ENCODE measurements at regions not wholly inside any gene's neighbourhood (a gene's known extent, or its start where the extent isn't known, plus 50 kb on each side); places are given as distances from the start of the nearest gene placed in this dataset.

GRCh38 chr1:34470401-34470800, 284.4 kb upstream of the GJB5 start:
- Histone ChIP-seq H2AK5ac (ENCODE audit: low read length) (no peak overlapping the region), H4K12ac (ENCODE audit: low read depth, low read length) (no peak overlapping the region), H3K79me2 (ENCODE audit: control insufficient read depth, insufficient read depth, low read length, poor library complexity) (no peaks in the 10 kb centered on the region), H2AFZ (ENCODE audit: insufficient read depth, low read length, poor library complexity) (no peak overlapping the region), H3K36me3 (ENCODE audit: control insufficient read depth in 1 of 2, insufficient read depth in 2 of 2, low read length in 2 of 2) (no peaks in the 10 kb centered on the region), H3K27ac (ENCODE audit: low read depth, low read length) (no peak overlapping the region), H3K9ac (ENCODE audit: low read length) (no peak overlapping the region), H3K4me2 (ENCODE audit: low read length) (no peak overlapping the region), H2BK120ac (ENCODE audit: insufficient read depth, low read length, poor library complexity) (no peak overlapping the region), H2BK5ac (ENCODE audit: low read depth, low read length, poor library complexity) (no peak overlapping the region), H4K91ac (ENCODE audit: low read depth, low read length) (no peak overlapping the region), H3K4me1 (ENCODE audit: control insufficient read depth in 1 of 2, insufficient read depth in 2 of 2, low read length in 2 of 2) (no peaks in the 10 kb centered on the region), H3K4me3 (ENCODE audit: low read depth, low read length) (no peak overlapping the region), H3K9me3 (ENCODE audit: insufficient read depth, low read depth, low read length) (no peaks in the 10 kb centered on the region), H3K23ac (ENCODE audit: low read length) (no peak overlapping the region), H3K79me1 (ENCODE audit: low read length) (no peaks in the 10 kb centered on the region), H2BK12ac (ENCODE audit: low read length) (no peak overlapping the region), H3K14ac (ENCODE audit: low read length) (no peak overlapping the region), H3K18ac (ENCODE audit: low read length) (no peak overlapping the region), H3K4ac (ENCODE audit: low read depth, low read length) (no peak overlapping the region), H4K8ac (ENCODE audit: low read depth, low read length) (no peak overlapping the region), H3K27me3 (ENCODE audit: insufficient read depth, low read length) (no peaks in the 10 kb centered on the region)
- no peak for DNase-seq
- no CpG with 5 or more reads among the region's 6 CpGs for WGBS (ENCODE audit: extremely low coverage, insufficient coverage, insufficient read length)

- H3K79me2 ChIP-seq (ENCODE audit: control insufficient read depth, insufficient read depth, low read length, poor library complexity): no peaks in the 10 kb centered on the region
- H2BK120ac ChIP-seq (ENCODE audit: insufficient read depth, low read length, poor library complexity): no peak overlapping the region
- H3K14ac ChIP-seq (ENCODE audit: low read length): no peak overlapping the region
- no peaks in the 10 kb centered on the region for H3K36me3 ChIP-seq (ENCODE audit: control insufficient read depth in 1 of 2, insufficient read depth in 2 of 2, low read length in 2 of 2)
- H3K4ac ChIP-seq (ENCODE audit: low read depth, low read length): no peak overlapping the region
- H2BK12ac ChIP-seq (ENCODE audit: low read length): no peak overlapping the region
- no peak overlapping the region for H4K12ac ChIP-seq (ENCODE audit: low read depth, low read length)
- no peak overlapping the region for H3K27ac ChIP-seq (ENCODE audit: low read depth, low read length)
- no peak overlapping the region for H3K23ac ChIP-seq (ENCODE audit: low read length)
- H2AK5ac ChIP-seq (ENCODE audit: low read length): no peak overlapping the region
- H4K91ac ChIP-seq (ENCODE audit: low read depth, low read length): no peak overlapping the region
- H3K4me2 ChIP-seq (ENCODE audit: low read length): no peak overlapping the region
- H2BK5ac ChIP-seq (ENCODE audit: low read depth, low read length, poor library complexity): no peak overlapping the region
- no peaks in the 10 kb centered on the region for H3K4me1 ChIP-seq (ENCODE audit: control insufficient read depth in 1 of 2, insufficient read depth in 2 of 2, low read length in 2 of 2)
- no peak overlapping the region for H3K9ac ChIP-seq (ENCODE audit: low read length)
- DNase-seq: no peak
- H4K8ac ChIP-seq (ENCODE audit: low read depth, low read length): no peak overlapping the region
- peaks cover 3% of the 10 kb centered on the region for H3K9me3 ChIP-seq (ENCODE audit: insufficient read depth, low read depth, low read length)
- no peaks in the 10 kb centered on the region for H3K27me3 ChIP-seq (ENCODE audit: insufficient read depth, low read length)
- WGBS (ENCODE audit: extremely low coverage, insufficient coverage, insufficient read length): no CpG with 5 or more reads among the region's 5 CpGs
- H3K79me1 ChIP-seq (ENCODE audit: low read length): no peaks in the 10 kb centered on the region
- H3K18ac ChIP-seq (ENCODE audit: low read length): no peak overlapping the region
- H2AFZ ChIP-seq (ENCODE audit: insufficient read depth, low read length, poor library complexity): no peak overlapping the region
- no peak overlapping the region for H3K4me3 ChIP-seq (ENCODE audit: low read depth, low read length)
Observed at GRCh38 chr1:34474566-34474965, 280.3 kb upstream of the GJB5 start.

GRCh38 chr1:34476371-34476770, 278.5 kb upstream of the GJB5 start:
- Histone ChIP-seq H2AK5ac (ENCODE audit: low read length) (no peak overlapping the region), H2BK12ac (ENCODE audit: low read length) (no peak overlapping the region), H3K4me1 (ENCODE audit: control insufficient read depth in 1 of 2, insufficient read depth in 2 of 2, low read length in 2 of 2) (no peaks in the 10 kb centered on the region), H4K91ac (ENCODE audit: low read depth, low read length) (no peak overlapping the region), H3K9ac (ENCODE audit: low read length) (no peak overlapping the region), H4K12ac (ENCODE audit: low read depth, low read length) (no peak overlapping the region), H3K4me3 (ENCODE audit: low read depth, low read length) (no peak overlapping the region), H3K18ac (ENCODE audit: low read length) (no peak overlapping the region), H3K79me2 (ENCODE audit: control insufficient read depth, insufficient read depth, low read length, poor library complexity) (no peaks in the 10 kb centered on the region), H3K79me1 (ENCODE audit: low read length) (no peaks in the 10 kb centered on the region), H3K27me3 (ENCODE audit: insufficient read depth, low read length) (no peaks in the 10 kb centered on the region), H3K9me3 (ENCODE audit: insufficient read depth, low read depth, low read length) (peaks cover 3% of the 10 kb centered on the region), H2AFZ (ENCODE audit: insufficient read depth, low read length, poor library complexity) (no peak overlapping the region), H3K4me2 (ENCODE audit: low read length) (no peak overlapping the region), H2BK5ac (ENCODE audit: low read depth, low read length, poor library complexity) (no peak overlapping the region), H3K27ac (ENCODE audit: low read depth, low read length) (no peak overlapping the region), H3K14ac (ENCODE audit: low read length) (no peak overlapping the region), H3K23ac (ENCODE audit: low read length) (no peak overlapping the region), H4K8ac (ENCODE audit: low read depth, low read length) (no peak overlapping the region), H3K4ac (ENCODE audit: low read depth, low read length) (no peak overlapping the region), H3K36me3 (ENCODE audit: control insufficient read depth in 1 of 2, insufficient read depth in 2 of 2, low read length in 2 of 2) (no peaks in the 10 kb centered on the region), H2BK120ac (ENCODE audit: insufficient read depth, low read length, poor library complexity) (no peak overlapping the region)
- no CpG with 5 or more reads among the region's 3 CpGs for WGBS (ENCODE audit: extremely low coverage, insufficient coverage, insufficient read length)
- no peak for DNase-seq

GRCh38 chr1:34477632-34478141, 277.2 kb upstream of the GJB5 start:
- H3K4ac ChIP-seq (ENCODE audit: low read depth, low read length): no peak overlapping the region
- H4K8ac ChIP-seq (ENCODE audit: low read depth, low read length): no peak overlapping the region
- no peak overlapping the region for H4K91ac ChIP-seq (ENCODE audit: low read depth, low read length)
- H4K12ac ChIP-seq (ENCODE audit: low read depth, low read length): no peak overlapping the region
- H3K27ac ChIP-seq (ENCODE audit: low read depth, low read length): no peak overlapping the region
- H2BK5ac ChIP-seq (ENCODE audit: low read depth, low read length, poor library complexity): no peak overlapping the region
- no peak overlapping the region for H2AFZ ChIP-seq (ENCODE audit: insufficient read depth, low read length, poor library complexity)
- no peak overlapping the region for H3K9ac ChIP-seq (ENCODE audit: low read length)
- no peaks in the 10 kb centered on the region for H3K36me3 ChIP-seq (ENCODE audit: control insufficient read depth in 1 of 2, insufficient read depth in 2 of 2, low read length in 2 of 2)
- no peak overlapping the region for H3K18ac ChIP-seq (ENCODE audit: low read length)
- H2BK120ac ChIP-seq (ENCODE audit: insufficient read depth, low read length, poor library complexity): no peak overlapping the region
- no peak overlapping the region for H3K4me3 ChIP-seq (ENCODE audit: low read depth, low read length)
- no peaks in the 10 kb centered on the region for H3K79me2 ChIP-seq (ENCODE audit: control insufficient read depth, insufficient read depth, low read length, poor library complexity)
- H3K14ac ChIP-seq (ENCODE audit: low read length): no peak overlapping the region
- no peak for DNase-seq
- H3K27me3 ChIP-seq (ENCODE audit: insufficient read depth, low read length): no peaks in the 10 kb centered on the region
- no peak overlapping the region for H2BK12ac ChIP-seq (ENCODE audit: low read length)
- no peak overlapping the region for H3K23ac ChIP-seq (ENCODE audit: low read length)
- H3K9me3 ChIP-seq (ENCODE audit: insufficient read depth, low read depth, low read length): peaks cover 3% of the 10 kb centered on the region
- H3K4me2 ChIP-seq (ENCODE audit: low read length): no peak overlapping the region
- H3K4me1 ChIP-seq (ENCODE audit: control insufficient read depth in 1 of 2, insufficient read depth in 2 of 2, low read length in 2 of 2): no peaks in the 10 kb centered on the region
- no CpG with 5 or more reads among the region's 2 CpGs for WGBS (ENCODE audit: extremely low coverage, insufficient coverage, insufficient read length)
- no peak overlapping the region for H2AK5ac ChIP-seq (ENCODE audit: low read length)
- H3K79me1 ChIP-seq (ENCODE audit: low read length): no peaks in the 10 kb centered on the region
